WTC11 (cell line): ENCODE measurements at regions not wholly inside any gene's neighbourhood (a gene's known extent, or its start where the extent isn't known, plus 50 kb on each side); places are given as distances from the start of the nearest gene placed in this dataset.
A peak's percentile ranks its signal among the peaks of the same experiment; 100 is the strongest.

Source experiments
- ATAC-seq: fragments of 200-7000 bp; cut with Tn5 transposase; 2 replicates; pipeline ENCODE4 v1.10.0; 2021; ENCODE audit warnings: mild to moderate bottlenecking, moderate library complexity
- CTCF ChIA-PET: fragments of 300-600 bp; sonication (Branson Sonifier 250); formaldehyde crosslinking; loops from one replicate; lab custom pipeline; 2021; ENCODE audit warnings: antibody characterized with exemption; lab: Charles Lee
- POLR2A ChIA-PET: fragments of 350-600 bp; sonication (Branson Sonifier 250); formaldehyde crosslinking; loops from one replicate; lab custom pipeline; 2021; ENCODE audit warnings: antibody characterized with exemption; lab: Charles Lee
- DNase-seq: peaks from one replicate; pipeline ENCODE4 v3.0.0; 2021; ENCODE audit warnings: low spot score
- H3K27ac Mint-ChIP-seq: 2 replicates; pipeline ENCODE4 v1.8.0; 2021; ENCODE audit warnings: mixed read lengths
- H3K27me3 Mint-ChIP-seq: 2 replicates; pipeline ENCODE4 v1.8.0; 2021; ENCODE audit warnings: low read depth, mild to moderate bottlenecking, moderate library complexity, mixed read lengths
- H3K36me3 Mint-ChIP-seq: 2 replicates; pipeline ENCODE4 v1.8.0; 2021; ENCODE audit warnings: mixed read lengths
- H3K4me1 Mint-ChIP-seq: 2 replicates; pipeline ENCODE4 v1.8.0; 2022; ENCODE audit warnings: mixed read lengths
- H3K4me3 Mint-ChIP-seq: 2 replicates; pipeline ENCODE4 v1.8.0; 2021; ENCODE audit warnings: mild to moderate bottlenecking, moderate library complexity, mixed read lengths
- H3K9me3 Mint-ChIP-seq: 2 replicates; pipeline ENCODE4 v1.8.0; 2021; ENCODE audit warnings: mixed read lengths
- KAT7 ChIP-seq: sonication (generic); formaldehyde crosslinking; IDR thresholded peaks from 2 replicates; pipeline ENCODE4 v1.8.1; 2023; ENCODE audit warnings: missing genetic modification reagents, mild to moderate bottlenecking, borderline replicate concordance
- NFYB ChIP-seq: sonication (generic); formaldehyde crosslinking; conservative IDR thresholded peaks from 2 replicates; pipeline ENCODE4 v1.8.0; 2022; ENCODE audit warnings: low read depth, missing genetic modification reagents
- NR1H2 ChIP-seq: sonication (generic); formaldehyde crosslinking; IDR thresholded peaks from 2 replicates; pipeline ENCODE4 v1.9.0; 2021; ENCODE audit warnings: mild to moderate bottlenecking, moderate library complexity, missing genetic modification reagents
- OVOL2 ChIP-seq: fragments of 250-450 bp; sonication (Bioruptor Pico); IDR thresholded peaks from 2 replicates; pipeline ENCODE4 v1.9.0; 2021; ENCODE audit warnings: mild to moderate bottlenecking, borderline replicate concordance
- PRDM15 ChIP-seq: sonication (generic); formaldehyde crosslinking; IDR thresholded peaks from 2 replicates; pipeline ENCODE4 v1.8.0; 2022; ENCODE audit warnings: missing genetic modification reagents
- PRRX2 ChIP-seq: fragments of 250-450 bp; sonication (Bioruptor Pico); IDR thresholded peaks from 2 replicates; pipeline ENCODE4 v1.8.0; 2021; ENCODE audit warnings: mild to moderate bottlenecking
- SOX15 ChIP-seq: fragments of 250-450 bp; sonication (Bioruptor Pico); IDR thresholded peaks from 2 replicates; pipeline ENCODE4 v1.9.0; 2021; ENCODE audit warnings: mild to moderate bottlenecking
- ZNF532 ChIP-seq: fragments of 250-450 bp; sonication (Bioruptor Pico); IDR thresholded peaks from 2 replicates; pipeline ENCODE4 v1.9.0; 2021; ENCODE audit warnings: mild to moderate bottlenecking, borderline replicate concordance
- TF ChIP-seq, protein P1 (sequence below): fragments of 200-600 bp; IDR thresholded peaks from 2 replicates; pipeline ENCODE4 v1.8.0; 2022; ENCODE audit warnings: antibody characterized with exemption
- TF ChIP-seq, protein P2 (sequence below): sonication (generic); formaldehyde crosslinking; IDR thresholded peaks from 2 replicates; pipeline ENCODE4 v1.8.1; 2023; ENCODE audit warnings: mild to moderate bottlenecking, missing genetic modification reagents, borderline replicate concordance

GRCh38 chr7:118590107-118590506 lies 365.6 kb downstream of the ANKRD7 start:
- peaks cover 33% of the 10 kb centered on the region for H3K9me3 Mint-ChIP-seq
- ATAC-seq (peak; percentile 94), DNase-seq (peak; percentile 34)
- H3K36me3 Mint-ChIP-seq, result peaks cover 24% of the 10 kb centered on the region
- H3K4me3 Mint-ChIP-seq, result no peak overlapping the region
- ChIA-PET POLR2A (no interaction called here), CTCF (no interaction called here)
- H3K4me1 Mint-ChIP-seq, result peaks cover 7% of the 10 kb centered on the region
- TF ChIP-seq NFYB (CRISPR knock-in tag), result no peak
- TF ChIP-seq, protein P1, sequence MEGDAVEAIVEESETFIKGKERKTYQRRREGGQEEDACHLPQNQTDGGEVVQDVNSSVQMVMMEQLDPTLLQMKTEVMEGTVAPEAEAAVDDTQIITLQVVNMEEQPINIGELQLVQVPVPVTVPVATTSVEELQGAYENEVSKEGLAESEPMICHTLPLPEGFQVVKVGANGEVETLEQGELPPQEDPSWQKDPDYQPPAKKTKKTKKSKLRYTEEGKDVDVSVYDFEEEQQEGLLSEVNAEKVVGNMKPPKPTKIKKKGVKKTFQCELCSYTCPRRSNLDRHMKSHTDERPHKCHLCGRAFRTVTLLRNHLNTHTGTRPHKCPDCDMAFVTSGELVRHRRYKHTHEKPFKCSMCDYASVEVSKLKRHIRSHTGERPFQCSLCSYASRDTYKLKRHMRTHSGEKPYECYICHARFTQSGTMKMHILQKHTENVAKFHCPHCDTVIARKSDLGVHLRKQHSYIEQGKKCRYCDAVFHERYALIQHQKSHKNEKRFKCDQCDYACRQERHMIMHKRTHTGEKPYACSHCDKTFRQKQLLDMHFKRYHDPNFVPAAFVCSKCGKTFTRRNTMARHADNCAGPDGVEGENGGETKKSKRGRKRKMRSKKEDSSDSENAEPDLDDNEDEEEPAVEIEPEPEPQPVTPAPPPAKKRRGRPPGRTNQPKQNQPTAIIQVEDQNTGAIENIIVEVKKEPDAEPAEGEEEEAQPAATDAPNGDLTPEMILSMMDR, result 0 out of 2 replicates have a peak, but pooled peaks have one; percentile 18
- no peak overlapping the region for H3K27ac Mint-ChIP-seq
- no peaks in the 10 kb centered on the region for H3K27me3 Mint-ChIP-seq

- H3K27ac Mint-ChIP-seq, result no peak overlapping the region
Measured at GRCh38 chr7:118602090-118602489, 377.6 kb downstream of the ANKRD7 start.

More at GRCh38 chr7:118602090-118602489, 377.6 kb downstream of the ANKRD7 start:
- Mint-ChIP-seq H3K4me1 (no peaks in the 10 kb centered on the region), H3K27me3 (no peaks in the 10 kb centered on the region), H3K4me3 (no peak overlapping the region), H3K9me3 (0 out of 2 replicates have a peak, but pooled peaks cover 17% of the 10 kb centered on the region), H3K36me3 (no peaks in the 10 kb centered on the region)
- CTCF ChIA-PET, result no interaction called here
- ATAC-seq, result no peak
- no peak for TF ChIP-seq NR1H2
- TF ChIP-seq ZNF532 (CRISPR knock-in tag), result no peak
- TF ChIP-seq PRRX2 (CRISPR knock-in tag), result no peak
- no peak for TF ChIP-seq KAT7
- TF ChIP-seq PRDM15 (CRISPR knock-in tag), result no peak
- TF ChIP-seq, protein P2, sequence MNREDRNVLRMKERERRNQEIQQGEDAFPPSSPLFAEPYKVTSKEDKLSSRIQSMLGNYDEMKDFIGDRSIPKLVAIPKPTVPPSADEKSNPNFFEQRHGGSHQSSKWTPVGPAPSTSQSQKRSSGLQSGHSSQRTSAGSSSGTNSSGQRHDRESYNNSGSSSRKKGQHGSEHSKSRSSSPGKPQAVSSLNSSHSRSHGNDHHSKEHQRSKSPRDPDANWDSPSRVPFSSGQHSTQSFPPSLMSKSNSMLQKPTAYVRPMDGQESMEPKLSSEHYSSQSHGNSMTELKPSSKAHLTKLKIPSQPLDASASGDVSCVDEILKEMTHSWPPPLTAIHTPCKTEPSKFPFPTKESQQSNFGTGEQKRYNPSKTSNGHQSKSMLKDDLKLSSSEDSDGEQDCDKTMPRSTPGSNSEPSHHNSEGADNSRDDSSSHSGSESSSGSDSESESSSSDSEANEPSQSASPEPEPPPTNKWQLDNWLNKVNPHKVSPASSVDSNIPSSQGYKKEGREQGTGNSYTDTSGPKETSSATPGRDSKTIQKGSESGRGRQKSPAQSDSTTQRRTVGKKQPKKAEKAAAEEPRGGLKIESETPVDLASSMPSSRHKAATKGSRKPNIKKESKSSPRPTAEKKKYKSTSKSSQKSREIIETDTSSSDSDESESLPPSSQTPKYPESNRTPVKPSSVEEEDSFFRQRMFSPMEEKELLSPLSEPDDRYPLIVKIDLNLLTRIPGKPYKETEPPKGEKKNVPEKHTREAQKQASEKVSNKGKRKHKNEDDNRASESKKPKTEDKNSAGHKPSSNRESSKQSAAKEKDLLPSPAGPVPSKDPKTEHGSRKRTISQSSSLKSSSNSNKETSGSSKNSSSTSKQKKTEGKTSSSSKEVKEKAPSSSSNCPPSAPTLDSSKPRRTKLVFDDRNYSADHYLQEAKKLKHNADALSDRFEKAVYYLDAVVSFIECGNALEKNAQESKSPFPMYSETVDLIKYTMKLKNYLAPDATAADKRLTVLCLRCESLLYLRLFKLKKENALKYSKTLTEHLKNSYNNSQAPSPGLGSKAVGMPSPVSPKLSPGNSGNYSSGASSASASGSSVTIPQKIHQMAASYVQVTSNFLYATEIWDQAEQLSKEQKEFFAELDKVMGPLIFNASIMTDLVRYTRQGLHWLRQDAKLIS (CRISPR knock-in tag), result no peak
- no peak for TF ChIP-seq OVOL2 (CRISPR knock-in tag)
- TF ChIP-seq SOX15 (CRISPR knock-in tag), result no peak
- TF ChIP-seq, all 79 proteins: peak for 0
- POLR2A ChIA-PET, result no interaction called here
- DNase-seq, result no peak
